ENCODE measurements at regions not wholly inside any gene's neighbourhood (a gene's known extent, or its start where the extent isn't known, plus 50 kb on each side); places are given as distances from the start of the nearest gene placed in this dataset.

DNA sequence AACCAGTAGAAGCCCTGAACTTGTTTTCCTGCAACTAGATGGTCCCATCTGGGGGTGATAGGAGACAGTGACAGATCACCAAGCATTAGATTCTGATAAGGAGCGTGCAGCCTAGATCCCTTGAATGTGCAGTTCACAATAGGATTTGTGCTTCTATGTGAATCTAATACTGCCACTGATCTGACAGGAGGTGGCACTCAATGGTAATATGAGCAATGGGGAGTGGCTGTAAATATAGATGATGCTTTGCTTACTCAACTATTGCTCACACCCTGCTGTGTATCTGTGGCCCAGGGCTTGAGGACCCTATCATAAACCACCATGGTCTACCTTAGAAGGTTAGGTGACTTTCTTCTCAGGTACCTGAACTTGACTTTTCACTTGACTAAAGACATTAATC, 417.1 kb upstream of the ARHGEF26 start:
- Histone ChIP-seq H3K9me3 (ENCODE audit: control insufficient read depth in 1 of 2, insufficient read depth in 1 of 2, low read depth in 1 of 2, low read length in 2 of 2) (no peaks in the 10 kb centered on the region), H3K36me3 (ENCODE audit: control insufficient read depth in 1 of 2, insufficient read depth in 2 of 2, low read length in 2 of 2) (no peaks in the 10 kb centered on the region), H3K4me3 (replicated peaks in 1 of 2; ENCODE audit: low read depth in 1 of 2, low read length in 2 of 2) (no peak overlapping the region), H3K9ac (ENCODE audit: low read length) (no peak overlapping the region), H4K20me1 (ENCODE audit: insufficient read depth) (no peaks in the 10 kb centered on the region), H2AFZ (ENCODE audit: low read depth, low read length, poor library complexity, severe bottlenecking) (no peak overlapping the region), H3K9me2 (ENCODE audit: insufficient read depth) (no peaks in the 10 kb centered on the region), H3K27ac (ENCODE audit: low read depth, low read length) (no peak overlapping the region), H3K79me2 (ENCODE audit: insufficient read depth, low read length) (no peaks in the 10 kb centered on the region), H3K4me1 (ENCODE audit: control insufficient read depth in 1 of 2, insufficient read depth in 2 of 2, low read length in 2 of 2) (no peaks in the 10 kb centered on the region), H3K27me3 (ENCODE audit: insufficient read depth, low read length) (no peaks in the 10 kb centered on the region), H3K4me2 (ENCODE audit: low read length) (no peak overlapping the region)
- no TSS peak for BruUV-seq (replicated peaks)
- intact Hi-C loops (cut with micrococcal nuclease): no loop called here
- ChIA-PET POLR2A (no interaction called here), RAD21 (ENCODE audit: low non-redundant PET in 1 of 2, low total read pairs in 2 of 2, uncharacterized antibody in 2 of 2, unreplicated experiment in 2 of 2) (no interaction called here), CTCF (no interaction called here)
- ATAC-seq (peak; percentile 63; the same call in 1 of the 2 replicates), DNase-seq (ENCODE audit: low read depth, low spot score) (no peak)
- no peak for TF ChIP-seq SP1 (IDR thresholded peaks at IDR 0.05; ENCODE audit: low read depth)
- TF ChIP-seq RAD21 (IDR thresholded peaks at IDR 0.05; ENCODE audit: low read depth): peak; percentile 40

DNA sequence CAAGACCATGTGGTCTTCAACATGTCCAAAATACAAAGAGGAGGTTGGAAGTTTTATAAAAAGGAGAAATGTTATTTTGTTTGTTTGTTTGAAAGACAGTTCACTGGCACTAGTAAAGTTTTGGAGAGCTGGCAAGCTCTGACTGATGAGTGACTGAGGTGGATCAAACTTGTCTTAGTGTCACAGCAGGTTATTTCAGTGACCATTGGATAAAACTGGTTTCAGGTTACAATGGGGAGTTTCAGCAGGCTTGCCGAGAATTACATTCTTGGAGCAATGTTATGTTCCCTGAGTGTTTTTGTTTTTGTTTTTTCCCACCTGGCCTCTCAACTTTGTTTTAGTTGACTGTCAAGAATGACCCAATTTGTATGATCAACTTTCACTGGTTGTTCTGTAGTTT, 414.5 kb upstream of the ARHGEF26 start:
- H3K79me2 ChIP-seq (ENCODE audit: insufficient read depth, low read length): no peaks in the 10 kb centered on the region
- no peaks in the 10 kb centered on the region for H3K4me1 ChIP-seq (ENCODE audit: control insufficient read depth in 1 of 2, insufficient read depth in 2 of 2, low read length in 2 of 2)
- ATAC-seq (no peak), DNase-seq (ENCODE audit: low read depth, low spot score) (no peak)
- no peak overlapping the region for H3K4me2 ChIP-seq (ENCODE audit: low read length)
- ChIA-PET CTCF (no interaction called here), POLR2A (no interaction called here), RAD21 (ENCODE audit: low non-redundant PET in 1 of 2, low total read pairs in 2 of 2, uncharacterized antibody in 2 of 2, unreplicated experiment in 2 of 2) (no interaction called here)
- no peaks in the 10 kb centered on the region for H3K36me3 ChIP-seq (ENCODE audit: control insufficient read depth in 1 of 2, insufficient read depth in 2 of 2, low read length in 2 of 2)
- no peaks in the 10 kb centered on the region for H3K9me2 ChIP-seq (ENCODE audit: insufficient read depth)
- no peak for TF ChIP-seq SP1 (IDR thresholded peaks at IDR 0.05; ENCODE audit: low read depth)
- TF ChIP-seq POLR2A (IDR thresholded peaks at IDR 0.05; ENCODE audit: borderline replicate concordance, extremely low read depth, insufficient read depth, insufficient read length): no peak
- TF ChIP-seq EZH2 (IDR thresholded peaks at IDR 0.05): no peak
- TF ChIP-seq CEBPB (IDR thresholded peaks at IDR 0.05; ENCODE audit: low read depth): no peak
- TF ChIP-seq EGR1 (IDR thresholded peaks at IDR 0.05; ENCODE audit: low read depth): no peak
- TF ChIP-seq FOSL1 (IDR thresholded peaks at IDR 0.05; ENCODE audit: low read depth): no peak
- TF ChIP-seq ELF1 (IDR thresholded peaks at IDR 0.05; ENCODE audit: borderline replicate concordance, low read depth): no peak
- H3K4me3 ChIP-seq (replicated peaks in 1 of 2; ENCODE audit: low read depth in 1 of 2, low read length in 2 of 2): no peak overlapping the region
- BruUV-seq (replicated peaks): no TSS peak
- H4K20me1 ChIP-seq (ENCODE audit: insufficient read depth): no peaks in the 10 kb centered on the region
- intact Hi-C loops (cut with micrococcal nuclease): no loop called here
- H3K9me3 ChIP-seq (ENCODE audit: control insufficient read depth in 1 of 2, insufficient read depth in 1 of 2, low read depth in 1 of 2, low read length in 2 of 2): no peaks in the 10 kb centered on the region
- H3K27me3 ChIP-seq (ENCODE audit: insufficient read depth, low read length): no peaks in the 10 kb centered on the region
- no peak overlapping the region for H2AFZ ChIP-seq (ENCODE audit: low read depth, low read length, poor library complexity, severe bottlenecking)
- no peak overlapping the region for H3K9ac ChIP-seq (ENCODE audit: low read length)
- H3K27ac ChIP-seq (ENCODE audit: low read depth, low read length): no peak overlapping the region

Data from HCT116 (cell line).